IPS-11a (cell line): ENCODE measurements at regions not wholly inside any gene's neighbourhood (a gene's known extent, or its start where the extent isn't known, plus 50 kb on each side); places are given as distances from the start of the nearest gene placed in this dataset.
"Not testable (repeated sequence)": the region's sequence is repeated elsewhere in the genome, so short reads cannot be mapped to it uniquely, and the experiment has no call there.

ENCODE experiments used
- H3K4me3 ChIP-seq: one replicate; pipeline ENCODE4 v1.5.1; 2013; ENCODE audit warnings: low read depth, low read length, control low read depth

GRCh38 chr9:29999645-30000044, 2384.8 kb upstream of the ACO1 start:
- H3K4me3 ChIP-seq: no peak overlapping the region

- no peak overlapping the region for H3K4me3 ChIP-seq
Measured at GRCh38 chr9:30010691-30011090, 2373.8 kb upstream of the ACO1 start.

DNA sequence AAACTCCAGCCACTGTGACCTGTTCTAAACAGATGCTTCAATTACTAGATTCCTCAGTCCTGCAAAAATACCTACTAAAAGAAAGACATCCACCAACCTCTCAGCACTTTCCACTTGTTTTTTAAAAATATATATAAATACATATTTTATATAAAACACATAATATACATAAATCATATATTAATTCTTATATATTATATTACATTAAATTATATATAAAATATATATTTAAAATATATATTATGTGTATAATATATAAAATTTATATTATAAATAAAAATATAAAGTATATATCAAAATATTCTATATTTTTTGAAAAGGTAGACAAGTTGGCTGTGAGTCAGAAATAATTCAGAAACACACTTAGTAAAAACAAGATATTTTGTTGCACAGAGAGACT, 2371.8 kb upstream of the ACO1 start:
- no peak overlapping the region for H3K4me3 ChIP-seq

- no peak overlapping the region for H3K4me3 ChIP-seq
Measured at GRCh38 chr9:30015073-30015472, 2369.4 kb upstream of the ACO1 start.

GRCh38 chr9:30020161-30020560, 2364.3 kb upstream of the ACO1 start:
- no peak overlapping the region for H3K4me3 ChIP-seq

GRCh38 chr9:30035761-30036160, 2348.7 kb upstream of the ACO1 start:
- H3K4me3 ChIP-seq: no peak overlapping the region

DNA sequence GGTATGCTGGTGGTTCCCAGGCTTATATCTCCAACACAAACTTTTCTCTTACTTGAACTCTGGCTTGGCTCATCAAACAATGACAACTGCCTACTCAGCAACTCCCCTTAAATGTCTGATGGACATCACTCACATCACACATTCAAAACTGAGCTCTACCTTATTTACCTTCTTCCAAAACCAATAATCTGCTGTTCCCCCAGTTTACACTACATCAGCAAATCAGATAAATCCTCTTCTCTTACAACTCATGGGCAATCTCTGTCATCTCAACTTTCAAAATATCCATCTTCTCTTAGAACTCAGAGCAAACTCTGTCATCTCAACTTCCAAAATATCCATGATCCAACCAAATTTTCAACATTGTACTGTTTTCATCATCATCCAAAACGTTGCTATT, 2347.9 kb upstream of the ACO1 start:
- no peak overlapping the region for H3K4me3 ChIP-seq

DNA sequence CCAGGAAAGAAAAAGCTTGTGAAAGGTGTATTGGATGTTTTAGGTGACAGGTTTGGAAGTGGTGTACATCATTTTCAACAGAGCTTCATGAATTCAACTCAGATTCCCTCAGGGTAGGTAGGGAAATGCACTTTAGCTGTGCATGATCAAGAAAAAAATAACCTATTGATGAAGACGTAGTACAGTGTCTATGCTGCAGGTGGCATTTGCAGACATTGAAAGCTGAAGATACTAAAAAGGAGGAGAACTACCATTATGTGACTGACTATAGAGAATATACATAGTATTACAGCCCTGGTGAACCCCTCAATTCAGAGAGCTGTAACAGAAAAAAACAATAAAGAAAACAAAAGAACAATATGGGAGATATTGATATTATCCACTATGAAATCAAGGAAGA, 2344.7 kb upstream of the ACO1 start:
- no peak overlapping the region for H3K4me3 ChIP-seq

DNA sequence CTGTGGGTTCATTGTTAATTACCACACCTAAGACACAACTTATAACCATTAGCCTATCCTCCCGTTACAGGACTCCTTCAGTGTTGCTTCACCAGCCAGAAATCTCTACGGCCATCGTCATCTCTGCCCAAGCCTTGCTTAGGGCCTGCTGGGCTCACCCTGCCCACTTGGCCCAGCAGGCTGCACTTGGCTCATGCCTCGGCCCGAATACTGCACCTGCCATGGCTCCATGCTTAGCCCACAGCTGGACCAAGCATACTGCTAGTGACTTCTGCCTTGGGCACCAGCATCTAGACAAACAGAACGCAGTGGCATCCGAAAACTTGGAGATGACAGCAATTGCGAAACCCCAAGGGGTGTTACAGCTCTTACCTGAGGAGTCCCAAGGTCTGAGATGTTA, 2336.0 kb upstream of the ACO1 start:
- no peak overlapping the region for H3K4me3 ChIP-seq

DNA sequence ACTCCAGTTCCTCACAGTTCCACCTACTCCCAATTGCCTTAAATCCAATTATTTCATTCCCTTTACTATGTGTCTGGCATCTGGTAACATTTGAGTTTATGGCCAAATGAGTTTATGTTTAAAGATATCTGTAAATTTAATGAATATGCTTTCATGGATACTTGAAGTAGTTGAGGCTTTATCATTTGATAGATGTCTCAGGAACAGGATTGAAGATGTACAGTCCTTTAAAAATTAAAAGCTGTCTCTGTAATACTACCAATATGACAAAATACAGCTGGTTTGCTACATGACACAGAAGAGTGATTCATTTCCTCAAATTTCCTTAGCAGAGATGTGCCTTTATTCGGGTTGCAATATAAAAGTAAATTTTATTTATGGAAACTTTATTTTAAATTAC, 2326.0 kb upstream of the ACO1 start:
- H3K4me3 ChIP-seq: no peak overlapping the region

DNA sequence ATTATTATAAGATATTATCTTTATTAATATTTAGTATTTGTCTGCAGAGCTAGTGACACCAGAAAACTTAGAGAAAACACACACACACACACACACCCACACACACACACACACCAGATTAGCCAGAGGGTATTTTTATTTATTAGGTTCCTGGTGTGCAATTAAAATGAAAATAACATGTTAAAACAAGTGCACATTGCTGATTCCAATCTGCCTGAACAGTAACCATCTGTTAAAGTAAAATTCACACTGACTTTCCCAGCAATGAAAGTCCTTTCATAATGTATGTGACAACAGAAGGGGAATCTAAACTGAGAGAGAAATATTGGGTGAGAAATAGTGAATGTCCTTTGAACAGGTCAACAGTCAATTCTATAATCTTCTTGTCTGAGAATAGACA, 2323.5 kb upstream of the ACO1 start:
- H3K4me3 ChIP-seq: no peak overlapping the region

DNA sequence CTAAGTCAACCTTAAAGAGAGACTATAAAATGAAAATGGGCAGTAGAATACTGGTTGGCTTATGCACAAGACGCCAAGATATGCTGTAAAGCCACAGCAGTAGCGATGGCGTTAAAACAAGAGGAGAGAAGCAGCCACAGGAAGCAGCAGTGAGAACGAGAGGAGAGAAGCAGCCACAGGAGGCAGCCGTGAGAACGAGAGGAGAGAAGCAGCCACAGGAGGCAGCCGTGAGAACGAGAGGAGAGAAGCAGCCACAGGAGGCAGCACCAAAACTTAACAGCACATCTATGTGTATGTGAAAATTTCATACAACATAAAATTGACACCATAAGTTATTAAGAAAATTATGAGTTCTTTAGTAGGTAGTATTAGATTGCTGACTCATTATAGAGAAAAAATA, 2318.6 kb upstream of the ACO1 start:
- no peak overlapping the region for H3K4me3 ChIP-seq

- not testable (repeated sequence) for H3K4me3 ChIP-seq
Measured at GRCh38 chr9:30069236-30069635, 2315.2 kb upstream of the ACO1 start.

GRCh38 chr9:30075022-30075421, 2309.4 kb upstream of the ACO1 start:
- no peak overlapping the region for H3K4me3 ChIP-seq

DNA sequence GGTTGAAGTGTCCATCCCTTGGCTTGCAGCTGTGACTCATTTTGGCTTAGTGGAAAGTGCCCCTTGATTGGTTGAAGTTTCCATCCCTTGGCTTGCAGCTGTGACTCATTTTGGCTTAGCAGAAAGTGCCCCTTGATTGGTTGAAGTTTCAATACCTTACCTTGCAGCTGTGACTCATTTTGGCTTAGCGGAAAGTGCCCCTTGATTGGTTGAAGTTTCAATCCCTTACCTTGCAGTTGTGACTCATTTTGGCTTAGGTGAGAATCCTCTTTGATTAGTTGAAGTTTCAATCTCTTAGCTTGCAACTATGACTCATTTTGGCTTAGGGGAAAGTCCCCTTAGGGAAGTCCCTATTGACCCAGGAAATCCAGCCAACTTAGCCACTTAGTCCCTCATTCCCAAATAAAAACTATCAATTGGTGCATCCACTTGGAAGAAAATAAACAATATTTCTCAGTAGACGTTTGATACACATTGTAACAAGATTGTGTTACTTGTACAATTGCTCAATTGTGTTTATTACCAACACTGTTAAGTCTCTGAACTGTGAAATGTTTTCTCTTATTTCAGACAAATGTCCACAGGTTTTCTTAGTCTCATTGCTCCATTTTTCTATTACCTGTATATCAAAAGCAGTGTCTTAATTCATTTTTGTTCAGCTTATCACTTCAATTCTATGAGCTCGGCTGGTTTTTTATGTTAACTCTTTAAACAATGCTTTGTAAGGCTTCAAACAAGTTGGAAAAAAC, 2308.8 kb upstream of the ACO1 start:
- no peak overlapping the region for H3K4me3 ChIP-seq

- H3K4me3 ChIP-seq: no peak overlapping the region
Measured at GRCh38 chr9:30078195-30078594, 2306.2 kb upstream of the ACO1 start.

- no peak overlapping the region for H3K4me3 ChIP-seq
Measured at GRCh38 chr9:30089428-30089827, 2295.0 kb upstream of the ACO1 start.

DNA sequence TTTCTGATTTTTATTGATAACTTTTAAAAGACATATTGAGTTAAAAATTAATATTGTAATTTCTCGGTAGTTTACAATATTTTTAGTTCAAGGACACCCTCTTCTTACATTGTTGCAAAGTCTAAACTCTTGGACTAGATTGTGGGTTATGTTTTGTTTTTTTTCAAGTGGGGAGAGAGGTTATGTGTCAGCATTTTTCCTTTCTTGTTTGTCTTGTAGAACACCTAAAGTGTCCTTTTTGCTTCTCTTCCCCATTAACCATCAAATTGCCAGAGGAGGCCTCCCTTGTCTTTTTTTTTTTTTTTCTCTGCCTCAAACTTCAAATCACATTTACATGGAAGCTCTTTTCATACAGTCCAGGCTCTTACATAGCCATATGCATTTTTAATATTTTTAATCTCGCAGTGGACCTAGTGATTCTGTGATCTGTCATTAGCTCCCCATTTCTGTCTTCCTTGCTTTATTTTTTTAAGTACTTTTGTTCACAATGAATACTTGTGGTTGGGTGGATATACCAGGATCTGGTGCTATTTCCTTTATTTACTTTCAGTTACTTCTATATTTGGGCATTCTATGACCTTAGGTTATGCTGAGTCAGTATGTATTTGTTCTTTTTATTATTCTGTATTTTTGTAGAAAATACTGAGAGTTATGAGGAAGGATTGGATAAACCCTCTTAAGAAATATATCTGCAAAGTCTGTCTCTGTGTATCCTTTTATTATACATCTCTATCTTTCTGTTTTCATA, 2280.6 kb upstream of the ACO1 start:
- H3K4me3 ChIP-seq: no peak overlapping the region

GRCh38 chr9:30107134-30107533, 2277.3 kb upstream of the ACO1 start:
- H3K4me3 ChIP-seq: not testable (repeated sequence)

DNA sequence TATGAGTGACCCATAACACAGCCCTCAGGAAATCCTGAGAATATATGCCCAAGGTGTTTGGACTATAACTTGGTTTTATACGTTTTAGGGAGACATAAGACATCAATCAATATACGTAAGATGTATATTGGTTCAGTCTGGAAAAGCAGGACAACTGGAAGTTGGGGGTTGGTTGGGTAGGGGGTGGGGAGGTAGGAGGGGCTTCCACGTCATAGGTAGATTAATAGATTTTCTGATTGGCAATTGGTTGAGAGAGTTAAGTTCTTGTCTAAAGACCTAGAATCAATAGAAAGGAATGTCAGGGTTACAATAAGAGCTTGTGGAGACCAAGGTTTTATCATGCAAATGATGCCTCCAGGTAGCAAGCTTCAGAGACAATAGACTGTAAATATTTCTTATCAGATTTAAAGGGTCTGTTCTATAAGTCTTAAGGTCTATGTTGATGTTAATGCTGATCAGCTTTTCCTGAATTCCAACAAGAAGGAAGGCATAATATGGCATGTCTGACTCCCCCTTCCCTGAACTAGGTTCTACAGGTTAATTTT, 2267.7 kb upstream of the ACO1 start:
- no peak overlapping the region for H3K4me3 ChIP-seq

- H3K4me3 ChIP-seq: no peak overlapping the region
Measured at GRCh38 chr9:30120666-30121065, 2263.8 kb upstream of the ACO1 start.

DNA sequence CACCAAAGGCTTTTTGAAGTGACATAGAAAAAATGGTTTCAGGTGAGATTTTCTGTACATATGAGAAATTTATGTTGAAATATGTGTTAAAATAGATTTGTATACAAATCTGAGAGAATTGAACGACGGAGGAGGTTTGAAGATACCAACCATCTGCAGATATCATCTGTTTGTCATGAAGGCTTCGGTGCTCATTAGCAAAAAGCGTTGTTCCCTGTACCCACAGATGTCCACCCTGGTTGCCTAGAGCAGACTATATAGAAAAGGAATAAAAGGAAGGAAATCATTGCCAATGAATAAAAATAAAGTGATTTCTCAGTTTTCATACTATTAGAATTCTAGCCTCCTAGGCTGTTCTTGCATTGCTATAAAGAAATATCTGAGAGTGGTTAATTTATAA, 2262.8 kb upstream of the ACO1 start:
- H3K4me3 ChIP-seq: no peak overlapping the region
